MM.1S (cell line): ENCODE measurements at regions not wholly inside any gene's neighbourhood (a gene's known extent, or its start where the extent isn't known, plus 50 kb on each side); places are given as distances from the start of the nearest gene placed in this dataset.

Source experiments
- CTCF ChIP-seq: fragments of 300-600 bp; sonication (generic); IDR thresholded peaks from 2 replicates; pipeline ENCODE4 v1.5.1; 2016; ENCODE audit warnings: antibody characterized with exemption, low read length, mixed read lengths
- EZH2phosphoT487 ChIP-seq: fragments of 300-600 bp; sonication (generic); IDR thresholded peaks from 2 replicates; pipeline ENCODE4 v1.6.1; 2018; ENCODE audit warnings: antibody characterized with exemption, low read length

GRCh38 chr14:81990312-81990761, 456.7 kb upstream of the SEL1L start:
- peak; percentile 66 for TF ChIP-seq CTCF
- no peak for TF ChIP-seq EZH2phosphoT487
